ENCODE measurements at regions not wholly inside any gene's neighbourhood (a gene's known extent, or its start where the extent isn't known, plus 50 kb on each side); places are given as distances from the start of the nearest gene placed in this dataset.

DNA sequence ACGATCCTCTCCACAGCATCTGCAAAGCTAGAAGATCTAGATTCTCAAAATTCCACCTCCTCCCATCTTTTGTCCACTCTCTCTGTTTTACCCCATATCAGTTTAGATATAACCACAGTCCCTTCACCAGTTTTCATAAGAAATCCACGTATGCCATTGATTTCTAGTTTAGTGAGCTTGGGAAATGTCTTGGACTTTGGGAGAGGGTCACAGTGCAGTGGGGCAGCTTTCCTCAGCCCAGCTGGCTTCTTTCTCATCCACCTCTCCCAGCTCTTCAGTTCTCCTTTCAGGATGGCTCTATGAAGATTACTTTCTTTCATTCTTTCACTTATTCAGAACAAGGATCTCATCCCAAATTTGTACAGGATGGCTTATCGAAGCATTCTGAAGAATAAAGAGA is 203.9 kb upstream of the ADCY2 start:
- TF ChIP-seq, protein P1, sequence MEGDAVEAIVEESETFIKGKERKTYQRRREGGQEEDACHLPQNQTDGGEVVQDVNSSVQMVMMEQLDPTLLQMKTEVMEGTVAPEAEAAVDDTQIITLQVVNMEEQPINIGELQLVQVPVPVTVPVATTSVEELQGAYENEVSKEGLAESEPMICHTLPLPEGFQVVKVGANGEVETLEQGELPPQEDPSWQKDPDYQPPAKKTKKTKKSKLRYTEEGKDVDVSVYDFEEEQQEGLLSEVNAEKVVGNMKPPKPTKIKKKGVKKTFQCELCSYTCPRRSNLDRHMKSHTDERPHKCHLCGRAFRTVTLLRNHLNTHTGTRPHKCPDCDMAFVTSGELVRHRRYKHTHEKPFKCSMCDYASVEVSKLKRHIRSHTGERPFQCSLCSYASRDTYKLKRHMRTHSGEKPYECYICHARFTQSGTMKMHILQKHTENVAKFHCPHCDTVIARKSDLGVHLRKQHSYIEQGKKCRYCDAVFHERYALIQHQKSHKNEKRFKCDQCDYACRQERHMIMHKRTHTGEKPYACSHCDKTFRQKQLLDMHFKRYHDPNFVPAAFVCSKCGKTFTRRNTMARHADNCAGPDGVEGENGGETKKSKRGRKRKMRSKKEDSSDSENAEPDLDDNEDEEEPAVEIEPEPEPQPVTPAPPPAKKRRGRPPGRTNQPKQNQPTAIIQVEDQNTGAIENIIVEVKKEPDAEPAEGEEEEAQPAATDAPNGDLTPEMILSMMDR (IDR thresholded peaks at IDR 0.05), result no peak
- TF ChIP-seq POLR2A (IDR thresholded peaks at IDR 0.05), result no peak
